K562 (cell line): ENCODE measurements at regions not wholly inside any gene's neighbourhood (a gene's known extent, or its start where the extent isn't known, plus 50 kb on each side); places are given as distances from the start of the nearest gene placed in this dataset.

ENCODE experiments used
- ADNP ChIP-seq: fragments of 200-800 bp; sonication (Bioruptor generic); IDR thresholded peaks from 2 replicates; pipeline ENCODE4 v1.6.1; 2016; ENCODE audit warnings: missing genetic modification characterization, missing compliant biosample characterization
- C11orf30 ChIP-seq: fragments of 450-650 bp; IDR thresholded peaks from 2 replicates; pipeline ENCODE4 v1.6.1; 2016; ENCODE audit warnings: low read depth, mild to moderate bottlenecking
- CBFA2T3 ChIP-seq: fragments of 450-650 bp; IDR thresholded peaks from 2 replicates; pipeline ENCODE4 v1.6.1; 2017
- CREM ChIP-seq: IDR thresholded peaks from 2 replicates; pipeline ENCODE4 v1.6.1; 2014; ENCODE audit warnings: antibody characterized with exemption, low read depth
- DPF2 ChIP-seq: fragments of 450-650 bp; IDR thresholded peaks from 2 replicates; pipeline ENCODE4 v1.6.1; 2016
- ETV6 ChIP-seq, 3 experiments: fragments of 150-350 bp in 1 of 3; sonication (generic) in 1 of 3; formaldehyde crosslinking in 1 of 3; IDR thresholded peaks; 2 replicates each; pipeline versions ENCODE4 v1.6.1 to v1.8.0; 2014 to 2022; ENCODE audit warnings: borderline replicate concordance in 2 of 3, low read depth in 2 of 3, antibody characterized with exemption in 1 of 3, low read length in 1 of 3, mild to moderate bottlenecking in 1 of 3, missing genetic modification reagents in 1 of 3
- HEY1 ChIP-seq: fragments of 250-450 bp; sonication (Bioruptor Pico); IDR thresholded peaks from 2 replicates; pipeline ENCODE4 v1.5.0; 2020; ENCODE audit warnings: mild to moderate bottlenecking, moderate library complexity, borderline replicate concordance
- HLTF ChIP-seq: fragments of 450-650 bp; IDR thresholded peaks from 2 replicates; pipeline ENCODE4 v1.6.1; 2016
- HSF4 ChIP-seq: fragments of 250-450 bp; sonication (Bioruptor Pico); IDR thresholded peaks from 2 replicates; pipeline ENCODE4 v2.1.2; 2022; ENCODE audit warnings: mild to moderate bottlenecking, moderate library complexity, borderline replicate concordance
- NCOR1 ChIP-seq: fragments of 450-650 bp; IDR thresholded peaks from 2 replicates; pipeline ENCODE4 v1.6.1; 2016; ENCODE audit warnings: mild to moderate bottlenecking, moderate library complexity
- NR3C1 ChIP-seq: sonication (generic); formaldehyde crosslinking; IDR thresholded peaks from 2 replicates; pipeline ENCODE4 v1.8.1; 2022; ENCODE audit warnings: missing genetic modification reagents
- RBM39 ChIP-seq: fragments of 200-400 bp; formaldehyde crosslinking; optimal IDR thresholded peaks from 2 replicates; pipeline ENCODE3; 2018; ENCODE audit warnings: low read depth, low read length
- RCOR1 ChIP-seq, 2 experiments: IDR thresholded peaks; 2 replicates each; pipeline ENCODE4 v1.6.1; 2012; ENCODE audit warnings: low read depth in 2 of 2, low read length in 2 of 2, borderline replicate concordance in 1 of 2, improper control_type of control experiment in 1 of 2
- SIN3B ChIP-seq: fragments of 450-650 bp; IDR thresholded peaks from 2 replicates; pipeline ENCODE4 v1.6.1; 2017; ENCODE audit warnings: low read depth, mild to moderate bottlenecking, moderate library complexity
- SMAD4 ChIP-seq: fragments of 250-450 bp; sonication (Bioruptor Pico); conservative IDR thresholded peaks from 2 replicates; pipeline ENCODE4 v1.8.0; 2021; ENCODE audit warnings: inconsistent platforms, mild to moderate bottlenecking, moderate library complexity
- ZBTB17 ChIP-seq: fragments of 450-650 bp; formaldehyde crosslinking; IDR thresholded peaks from 2 replicates; pipeline ENCODE4 v1.4.0; 2020; ENCODE audit warnings: mild to moderate bottlenecking
- ZNF274 ChIP-seq: IDR thresholded peaks from 2 replicates; pipeline ENCODE4 v1.6.1; 2011; ENCODE audit warnings: low read depth, mild to moderate bottlenecking, low read length, moderate library complexity, borderline replicate concordance
- ZNF507 ChIP-seq: conservative IDR thresholded peaks from 2 replicates; pipeline ENCODE4 v1.6.1; 2017; ENCODE audit warnings: missing genetic modification characterization, missing compliant biosample characterization
- ZNF583 ChIP-seq: fragments of 250-450 bp; sonication (Bioruptor Pico); IDR thresholded peaks from 2 replicates; pipeline ENCODE4 v1.4.0; 2020
- ZNF778 ChIP-seq: fragments of 450-650 bp; formaldehyde crosslinking; IDR thresholded peaks from 2 replicates; pipeline ENCODE4 v1.4.0; 2020; ENCODE audit warnings: mild to moderate bottlenecking, moderate library complexity
- TF ChIP-seq, protein P1 (sequence below): fragments of 450-650 bp; IDR thresholded peaks from 2 replicates; pipeline ENCODE4 v1.6.1; 2016; ENCODE audit warnings: low read depth, mild to moderate bottlenecking, moderate library complexity
- TF ChIP-seq, protein P2 (sequence below): fragments of 250-450 bp; sonication (Bioruptor Pico); IDR thresholded peaks from 2 replicates; pipeline ENCODE4 v1.9.0; 2021; ENCODE audit warnings: mild to moderate bottlenecking, inconsistent platforms
- TF ChIP-seq, protein P3 (sequence below): sonication (generic); formaldehyde crosslinking; IDR thresholded peaks from 2 replicates; pipeline ENCODE4 v1.8.0; 2022; ENCODE audit warnings: missing genetic modification reagents, mild to moderate bottlenecking, borderline replicate concordance
- TF ChIP-seq, protein P4 (sequence below): sonication (generic); formaldehyde crosslinking; IDR thresholded peaks from 2 replicates; pipeline ENCODE4 v1.8.0; 2022; ENCODE audit warnings: mild to moderate bottlenecking, low read depth, missing genetic modification reagents

DNA sequence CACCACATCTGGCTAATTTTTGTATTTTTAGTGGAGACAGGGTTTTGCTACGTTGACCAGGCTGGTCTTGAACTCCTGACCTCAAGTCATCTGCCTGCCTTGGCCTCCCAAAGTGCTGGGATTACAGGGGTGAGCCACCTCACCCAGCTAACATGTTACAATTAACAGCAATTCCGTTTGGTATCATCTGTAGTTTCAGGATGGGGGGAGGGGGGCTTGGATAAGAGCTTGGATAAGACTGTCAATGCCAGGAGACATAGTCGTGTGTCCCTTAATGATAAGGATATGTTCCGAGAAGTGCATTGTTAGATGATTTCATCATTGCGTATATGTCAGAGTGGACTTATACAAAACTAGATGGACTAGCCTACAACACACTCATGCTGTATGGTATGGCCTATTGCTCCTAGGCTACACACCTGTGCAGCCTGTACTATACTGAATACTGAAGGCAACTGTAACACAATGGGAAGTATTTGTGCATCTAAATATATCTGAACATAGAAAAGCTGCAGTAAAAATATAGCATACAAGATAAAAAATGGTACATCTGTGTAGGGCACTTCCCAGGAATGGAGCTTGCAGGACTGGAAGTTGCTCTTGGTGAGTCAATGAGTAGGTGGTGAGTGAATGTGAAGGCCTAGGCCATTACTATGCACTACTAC is 103.9 kb upstream of the TNS3 start (continued):
- TF ChIP-seq NCOR1 (peak; percentile 64), CREM (peak; percentile 56), RBM39 (no peak), RCOR1 (IDR thresholded peaks at IDR 0.05; ENCODE audit: borderline replicate concordance in 1 of 2, low read depth in 2 of 2, low read length in 2 of 2) (peak in 1 of 2 experiments; percentile 81; a peak in 2 of 4 replicates), ZNF274 (no peak), CBFA2T3 (peak; percentile 76), ZNF583 (no peak), ETV6 (IDR thresholded peaks at IDR 0.05; ENCODE audit: borderline replicate concordance in 1 of 2, low read depth in 2 of 2, low read length in 1 of 2) (no peak), ETV6 (CRISPR knock-in tag; IDR thresholded peaks at IDR 0.05; ENCODE audit: borderline replicate concordance) (no peak), ZNF778 (CRISPR knock-in tag) (no peak), SIN3B (no peak), DPF2 (peak; percentile 91), ZBTB17 (no peak), HLTF (no peak), C11orf30 (no peak), ADNP (tag) (peak; percentile 80), NR3C1 (CRISPR knock-in tag) (no peak), SMAD4 (0 out of 2 replicates have a peak, but pooled peaks have one; percentile 37), HSF4 (CRISPR knock-in tag) (no peak), ZNF507 (tag) (no peak), HEY1 (no peak)
- TF ChIP-seq, protein P1, sequence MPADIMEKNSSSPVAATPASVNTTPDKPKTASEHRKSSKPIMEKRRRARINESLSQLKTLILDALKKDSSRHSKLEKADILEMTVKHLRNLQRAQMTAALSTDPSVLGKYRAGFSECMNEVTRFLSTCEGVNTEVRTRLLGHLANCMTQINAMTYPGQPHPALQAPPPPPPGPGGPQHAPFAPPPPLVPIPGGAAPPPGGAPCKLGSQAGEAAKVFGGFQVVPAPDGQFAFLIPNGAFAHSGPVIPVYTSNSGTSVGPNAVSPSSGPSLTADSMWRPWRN = peak; percentile 55; the same call in 1 of the 2 replicates
- TF ChIP-seq, protein P2, sequence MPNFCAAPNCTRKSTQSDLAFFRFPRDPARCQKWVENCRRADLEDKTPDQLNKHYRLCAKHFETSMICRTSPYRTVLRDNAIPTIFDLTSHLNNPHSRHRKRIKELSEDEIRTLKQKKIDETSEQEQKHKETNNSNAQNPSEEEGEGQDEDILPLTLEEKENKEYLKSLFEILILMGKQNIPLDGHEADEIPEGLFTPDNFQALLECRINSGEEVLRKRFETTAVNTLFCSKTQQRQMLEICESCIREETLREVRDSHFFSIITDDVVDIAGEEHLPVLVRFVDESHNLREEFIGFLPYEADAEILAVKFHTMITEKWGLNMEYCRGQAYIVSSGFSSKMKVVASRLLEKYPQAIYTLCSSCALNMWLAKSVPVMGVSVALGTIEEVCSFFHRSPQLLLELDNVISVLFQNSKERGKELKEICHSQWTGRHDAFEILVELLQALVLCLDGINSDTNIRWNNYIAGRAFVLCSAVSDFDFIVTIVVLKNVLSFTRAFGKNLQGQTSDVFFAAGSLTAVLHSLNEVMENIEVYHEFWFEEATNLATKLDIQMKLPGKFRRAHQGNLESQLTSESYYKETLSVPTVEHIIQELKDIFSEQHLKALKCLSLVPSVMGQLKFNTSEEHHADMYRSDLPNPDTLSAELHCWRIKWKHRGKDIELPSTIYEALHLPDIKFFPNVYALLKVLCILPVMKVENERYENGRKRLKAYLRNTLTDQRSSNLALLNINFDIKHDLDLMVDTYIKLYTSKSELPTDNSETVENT (CRISPR knock-in tag) = no peak
- TF ChIP-seq, protein P3, sequence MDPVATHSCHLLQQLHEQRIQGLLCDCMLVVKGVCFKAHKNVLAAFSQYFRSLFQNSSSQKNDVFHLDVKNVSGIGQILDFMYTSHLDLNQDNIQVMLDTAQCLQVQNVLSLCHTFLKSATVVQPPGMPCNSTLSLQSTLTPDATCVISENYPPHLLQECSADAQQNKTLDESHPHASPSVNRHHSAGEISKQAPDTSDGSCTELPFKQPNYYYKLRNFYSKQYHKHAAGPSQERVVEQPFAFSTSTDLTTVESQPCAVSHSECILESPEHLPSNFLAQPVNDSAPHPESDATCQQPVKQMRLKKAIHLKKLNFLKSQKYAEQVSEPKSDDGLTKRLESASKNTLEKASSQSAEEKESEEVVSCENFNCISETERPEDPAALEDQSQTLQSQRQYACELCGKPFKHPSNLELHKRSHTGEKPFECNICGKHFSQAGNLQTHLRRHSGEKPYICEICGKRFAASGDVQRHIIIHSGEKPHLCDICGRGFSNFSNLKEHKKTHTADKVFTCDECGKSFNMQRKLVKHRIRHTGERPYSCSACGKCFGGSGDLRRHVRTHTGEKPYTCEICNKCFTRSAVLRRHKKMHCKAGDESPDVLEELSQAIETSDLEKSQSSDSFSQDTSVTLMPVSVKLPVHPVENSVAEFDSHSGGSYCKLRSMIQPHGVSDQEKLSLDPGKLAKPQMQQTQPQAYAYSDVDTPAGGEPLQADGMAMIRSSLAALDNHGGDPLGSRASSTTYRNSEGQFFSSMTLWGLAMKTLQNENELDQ (CRISPR knock-in tag) = no peak
- TF ChIP-seq, protein P4, sequence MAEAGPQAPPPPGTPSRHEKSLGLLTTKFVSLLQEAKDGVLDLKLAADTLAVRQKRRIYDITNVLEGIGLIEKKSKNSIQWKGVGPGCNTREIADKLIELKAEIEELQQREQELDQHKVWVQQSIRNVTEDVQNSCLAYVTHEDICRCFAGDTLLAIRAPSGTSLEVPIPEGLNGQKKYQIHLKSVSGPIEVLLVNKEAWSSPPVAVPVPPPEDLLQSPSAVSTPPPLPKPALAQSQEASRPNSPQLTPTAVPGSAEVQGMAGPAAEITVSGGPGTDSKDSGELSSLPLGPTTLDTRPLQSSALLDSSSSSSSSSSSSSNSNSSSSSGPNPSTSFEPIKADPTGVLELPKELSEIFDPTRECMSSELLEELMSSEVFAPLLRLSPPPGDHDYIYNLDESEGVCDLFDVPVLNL (CRISPR knock-in tag) = no peak
